Memory B cell (primary cell): ENCODE measurements at regions not wholly inside any gene's neighbourhood (a gene's known extent, or its start where the extent isn't known, plus 50 kb on each side); places are given as distances from the start of the nearest gene placed in this dataset.

Experiments
- ATAC-seq: fragments of 150-1000 bp; cut with Tn5 transposase; 2 replicates; pipeline ENCODE4 v1.10.0; 2021; ENCODE audit warnings: low read depth, mild to moderate bottlenecking, moderate library complexity
- DNase-seq, 2 donors: peaks; one replicate each; pipeline ENCODE4 v3.0.0; 2022; ENCODE audit warnings: low spot score in 2 of 2
- H3K27ac Mint-ChIP-seq: one replicate; pipeline ENCODE4 v1.8.0; 2022; ENCODE audit warnings: mild to moderate bottlenecking, moderate library complexity, mixed read lengths
- H3K27me3 Mint-ChIP-seq: one replicate; pipeline ENCODE4 v1.8.0; 2022; ENCODE audit warnings: mixed read lengths
- H3K36me3 Mint-ChIP-seq: one replicate; pipeline ENCODE4 v1.8.0; 2022; ENCODE audit warnings: mild to moderate bottlenecking, mixed read lengths
- H3K4me1 Mint-ChIP-seq: one replicate; pipeline ENCODE4 v1.8.0; 2022; ENCODE audit warnings: mixed read lengths
- H3K4me3 Mint-ChIP-seq: one replicate; pipeline ENCODE4 v1.8.0; 2022; ENCODE audit warnings: mild to moderate bottlenecking, moderate library complexity, mixed read lengths
- H3K9me3 Mint-ChIP-seq: one replicate; pipeline ENCODE4 v1.8.0; 2022; ENCODE audit warnings: mixed read lengths

DNA sequence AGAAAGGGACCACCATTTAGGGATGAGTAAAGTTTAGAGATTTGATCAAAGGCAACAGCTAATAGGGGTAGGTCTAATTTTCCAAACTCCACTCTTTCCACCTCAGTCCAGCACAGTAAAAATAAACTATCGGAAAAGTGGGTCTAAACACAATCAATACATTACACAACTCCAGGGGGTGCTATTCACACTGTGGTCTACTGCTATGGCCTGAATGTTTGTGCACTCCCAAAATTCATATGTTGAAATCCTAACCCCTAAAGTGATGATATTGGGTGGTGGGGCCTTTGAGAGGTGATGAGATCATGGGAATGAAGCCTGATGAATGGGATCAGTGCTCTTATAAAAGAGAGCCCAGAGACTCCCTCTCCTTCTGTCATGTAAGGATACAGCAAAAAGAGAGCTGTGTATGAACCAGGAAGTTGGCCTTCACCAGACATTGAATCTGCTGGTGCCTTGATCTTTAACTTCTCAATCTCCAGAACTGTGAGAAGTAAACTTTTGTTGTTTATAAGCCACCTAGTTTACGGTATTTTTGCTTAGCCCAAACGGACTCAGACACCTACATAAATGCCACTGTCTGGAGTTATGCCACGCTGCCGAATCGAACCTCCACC lies 193.9 kb downstream of the OMA1 start:
- DNase-seq (no peak), ATAC-seq (no peak)
- H3K4me3 Mint-ChIP-seq = no peak overlapping the region
- no peaks in the 10 kb centered on the region for H3K4me1 Mint-ChIP-seq
- peaks cover 20% of the 10 kb centered on the region for H3K36me3 Mint-ChIP-seq
- H3K27me3 Mint-ChIP-seq = no peaks in the 10 kb centered on the region
- no peak overlapping the region for H3K27ac Mint-ChIP-seq
- H3K9me3 Mint-ChIP-seq = peaks cover 6% of the 10 kb centered on the region

GRCh38 chr1:58346036-58346355 lies 200.5 kb downstream of the OMA1 start:
- DNase-seq (no peak), ATAC-seq (no peak)
- Mint-ChIP-seq H3K9me3 (peaks cover 3% of the 10 kb centered on the region), H3K27ac (no peak overlapping the region), H3K4me1 (no peaks in the 10 kb centered on the region), H3K4me3 (no peak overlapping the region), H3K27me3 (no peaks in the 10 kb centered on the region), H3K36me3 (peaks cover 12% of the 10 kb centered on the region)

DNA sequence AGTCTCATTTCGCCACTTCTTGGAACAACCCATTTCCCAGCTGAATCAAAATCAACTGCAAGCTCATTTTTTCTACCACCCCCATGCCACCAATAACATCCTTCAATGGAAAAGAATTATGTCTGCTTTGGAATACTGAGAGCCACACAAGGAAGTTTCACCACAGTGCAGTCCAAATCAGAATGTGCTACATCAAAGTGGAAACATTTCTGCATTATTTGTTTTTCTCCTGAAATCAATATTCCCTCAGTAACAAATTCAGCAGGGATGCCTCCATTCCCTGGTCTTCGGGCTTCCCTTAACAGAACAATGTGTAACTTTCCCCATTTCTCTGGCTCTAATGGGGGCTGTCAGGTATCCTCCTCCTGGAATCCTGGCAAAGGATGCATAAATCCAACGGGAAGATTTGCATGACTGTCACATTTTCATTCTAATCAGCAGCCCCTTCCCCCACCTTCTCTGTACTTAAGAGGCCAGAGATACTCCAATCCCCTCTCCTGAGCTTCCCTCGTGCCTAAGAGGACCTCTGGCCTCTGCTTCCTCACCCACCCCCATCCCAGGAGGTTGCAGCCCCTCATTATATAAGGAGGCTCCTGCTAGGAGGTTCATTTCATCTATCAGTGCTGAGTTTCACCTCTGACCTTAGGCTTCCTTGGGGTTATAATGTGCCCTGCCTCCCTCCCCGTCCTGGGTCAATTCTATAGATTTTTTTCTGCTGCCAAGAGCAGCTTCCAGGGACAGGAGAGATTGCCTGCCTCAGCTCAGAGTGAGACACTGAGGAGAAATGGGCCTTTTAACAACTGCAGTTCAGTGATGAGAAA lies 201.1 kb downstream of the OMA1 start:
- ATAC-seq = no peak
- H3K9me3 Mint-ChIP-seq = peaks cover 2% of the 10 kb centered on the region

DNA sequence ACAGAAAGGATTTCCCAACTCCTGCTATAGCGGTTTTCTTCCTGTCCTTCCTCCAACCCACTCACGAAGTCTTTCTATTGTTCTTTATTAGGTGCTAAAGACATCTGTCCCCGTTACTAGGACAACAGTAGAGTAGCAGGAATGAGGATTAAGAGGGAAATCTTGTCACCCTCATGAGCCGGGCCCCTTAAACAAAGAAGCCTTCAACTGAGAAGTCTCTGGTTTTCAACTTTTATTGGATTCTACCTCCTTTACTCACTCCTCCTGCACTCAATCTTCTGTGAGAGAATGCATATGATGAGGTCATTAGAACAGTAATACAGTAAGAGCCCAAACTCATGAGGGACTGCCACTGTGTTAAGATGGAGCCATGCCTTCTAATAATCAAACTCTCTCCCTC lies 206.3 kb downstream of the OMA1 start:
- Mint-ChIP-seq H3K27ac (no peak overlapping the region), H3K4me3 (no peak overlapping the region), H3K36me3 (peaks cover 12% of the 10 kb centered on the region), H3K9me3 (no peaks in the 10 kb centered on the region), H3K27me3 (no peaks in the 10 kb centered on the region), H3K4me1 (no peaks in the 10 kb centered on the region)
- no peak for DNase-seq
- no peak for ATAC-seq

More for the DNA sequence above, 201.1 kb downstream of the OMA1 start:
- Mint-ChIP-seq H3K27ac (no peak overlapping the region), H3K4me3 (no peak overlapping the region), H3K4me1 (no peaks in the 10 kb centered on the region), H3K27me3 (no peaks in the 10 kb centered on the region), H3K36me3 (peaks cover 12% of the 10 kb centered on the region)
- DNase-seq = no peak

DNA sequence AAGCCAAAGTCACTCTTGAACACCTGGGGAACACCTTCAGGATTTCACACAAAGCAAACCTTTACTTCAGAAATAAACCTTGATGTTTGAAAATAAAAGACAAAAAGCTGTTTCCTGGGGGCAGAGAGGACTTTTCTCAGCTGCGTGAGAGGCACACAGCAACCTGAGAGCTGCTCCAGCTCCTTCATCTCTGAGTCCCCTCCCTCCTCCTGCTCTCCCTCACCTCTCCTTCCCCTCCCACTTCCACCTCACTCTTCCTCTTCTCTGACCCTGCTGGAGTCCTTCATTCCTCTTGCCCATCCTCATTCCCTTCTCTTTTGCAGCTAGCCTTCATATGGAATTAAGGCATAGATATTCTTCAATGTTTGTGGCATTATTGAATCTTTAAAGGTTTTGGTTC lies 208.4 kb downstream of the OMA1 start:
- ATAC-seq (no peak), DNase-seq (no peak)
- H3K36me3 Mint-ChIP-seq = peaks cover 12% of the 10 kb centered on the region
- no peaks in the 10 kb centered on the region for H3K9me3 Mint-ChIP-seq
- no peaks in the 10 kb centered on the region for H3K27me3 Mint-ChIP-seq
- no peak overlapping the region for H3K27ac Mint-ChIP-seq
- H3K4me3 Mint-ChIP-seq = no peak overlapping the region
- no peaks in the 10 kb centered on the region for H3K4me1 Mint-ChIP-seq

- H3K27me3 Mint-ChIP-seq = no peaks in the 10 kb centered on the region
- no peaks in the 10 kb centered on the region for H3K4me1 Mint-ChIP-seq
- no peak overlapping the region for H3K4me3 Mint-ChIP-seq
- DNase-seq (no peak), ATAC-seq (no peak)
- peaks cover 12% of the 10 kb centered on the region for H3K36me3 Mint-ChIP-seq
- H3K27ac Mint-ChIP-seq = no peak overlapping the region
- H3K9me3 Mint-ChIP-seq = no peaks in the 10 kb centered on the region
These were observed 213.0 kb downstream of the OMA1 start for GRCh38 chr1:58333511-58333910.

DNA sequence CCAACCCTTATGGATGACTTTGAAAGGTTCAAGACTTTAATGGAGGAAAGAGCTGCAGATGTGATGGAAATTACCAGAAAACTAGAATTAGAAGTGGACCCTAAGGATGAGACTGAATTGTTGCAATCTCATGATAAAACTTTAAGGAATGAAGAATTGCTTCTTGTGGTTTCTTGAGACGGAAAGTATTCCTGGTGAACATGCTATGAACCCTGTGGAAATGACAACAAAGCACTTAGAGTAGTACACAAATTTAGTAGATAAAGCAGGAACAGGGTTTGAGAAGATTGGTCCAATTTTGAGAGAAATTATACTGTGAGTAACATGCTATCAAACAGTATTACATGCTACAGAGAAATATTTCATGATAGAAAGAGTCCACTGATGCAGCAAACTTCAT lies 215.4 kb downstream of the OMA1 start:
- no peak overlapping the region for H3K4me3 Mint-ChIP-seq
- no peaks in the 10 kb centered on the region for H3K4me1 Mint-ChIP-seq
- no peak overlapping the region for H3K27ac Mint-ChIP-seq
- ATAC-seq (no peak), DNase-seq (no peak)
- H3K36me3 Mint-ChIP-seq = peaks cover 12% of the 10 kb centered on the region
- no peaks in the 10 kb centered on the region for H3K27me3 Mint-ChIP-seq
- H3K9me3 Mint-ChIP-seq = no peaks in the 10 kb centered on the region

DNA sequence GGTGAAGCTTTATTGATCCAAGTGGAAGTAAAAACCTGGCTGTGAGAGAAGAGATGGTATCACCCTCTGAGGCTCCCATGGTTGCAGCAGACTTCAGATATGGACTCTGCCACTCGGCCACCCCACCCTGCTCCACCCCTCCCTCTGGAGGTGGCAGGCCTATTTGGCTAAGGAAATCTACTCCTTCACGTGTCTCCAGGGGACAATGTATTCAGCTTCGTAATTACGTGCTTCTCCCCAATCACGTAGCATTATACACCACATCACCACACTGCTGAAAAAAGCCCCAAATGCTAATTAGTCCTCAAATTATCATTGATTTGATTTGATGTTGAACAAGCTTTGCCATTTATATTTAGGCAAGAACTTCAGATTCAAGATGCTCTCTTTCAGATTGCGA lies 220.7 kb downstream of the OMA1 start:
- Mint-ChIP-seq H3K4me1 (no peaks in the 10 kb centered on the region), H3K9me3 (peaks cover 3% of the 10 kb centered on the region), H3K27ac (no peak overlapping the region), H3K27me3 (no peaks in the 10 kb centered on the region), H3K36me3 (peaks cover 5% of the 10 kb centered on the region), H3K4me3 (no peak overlapping the region)
- DNase-seq = no peak
- ATAC-seq = no peak

DNA sequence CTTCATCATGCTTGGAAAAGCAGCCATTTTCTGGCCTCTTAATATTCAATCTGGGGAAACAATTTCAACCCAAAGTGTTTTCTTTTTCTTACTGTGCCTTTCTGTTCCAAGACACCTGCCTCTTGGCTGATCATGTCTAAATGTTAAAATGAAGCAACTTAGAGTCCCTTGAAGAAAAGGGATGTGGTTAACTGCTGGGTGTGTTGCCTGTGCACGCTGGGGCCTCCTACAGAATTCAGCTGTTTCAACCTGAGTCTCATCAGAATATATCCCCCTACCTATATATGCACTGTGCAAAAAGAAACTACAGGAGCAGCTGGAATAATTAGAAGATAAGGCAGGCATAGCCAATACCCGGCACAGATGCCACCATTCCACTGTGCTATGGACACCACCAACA lies 222.0 kb downstream of the OMA1 start:
- H3K36me3 Mint-ChIP-seq = peaks cover 10% of the 10 kb centered on the region
- DNase-seq (no peak), ATAC-seq (no peak)
- no peaks in the 10 kb centered on the region for H3K4me1 Mint-ChIP-seq
- no peak overlapping the region for H3K27ac Mint-ChIP-seq
- H3K4me3 Mint-ChIP-seq = no peak overlapping the region
- H3K27me3 Mint-ChIP-seq = no peaks in the 10 kb centered on the region
- peaks cover 3% of the 10 kb centered on the region for H3K9me3 Mint-ChIP-seq

GRCh38 chr1:58318157-58319005 lies 228.1 kb downstream of the OMA1 start:
- Mint-ChIP-seq H3K9me3 (peaks cover 3% of the 10 kb centered on the region), H3K4me1 (peaks cover 2% of the 10 kb centered on the region), H3K27me3 (no peaks in the 10 kb centered on the region), H3K27ac (no peak overlapping the region), H3K4me3 (no peak overlapping the region), H3K36me3 (peaks cover 20% of the 10 kb centered on the region)
- DNase-seq (no peak), ATAC-seq (no peak)

- ATAC-seq = no peak
- no peak for DNase-seq
- peaks cover 2% of the 10 kb centered on the region for H3K4me1 Mint-ChIP-seq
- no peak overlapping the region for H3K4me3 Mint-ChIP-seq
- no peaks in the 10 kb centered on the region for H3K9me3 Mint-ChIP-seq
- no peak overlapping the region for H3K27ac Mint-ChIP-seq
- H3K27me3 Mint-ChIP-seq = no peaks in the 10 kb centered on the region
- peaks cover 20% of the 10 kb centered on the region for H3K36me3 Mint-ChIP-seq
These were observed 228.8 kb downstream of the OMA1 start for GRCh38 chr1:58317694-58318093.

GRCh38 chr1:58317086-58317485 lies 229.4 kb downstream of the OMA1 start:
- H3K4me1 Mint-ChIP-seq = peaks cover 2% of the 10 kb centered on the region
- peaks cover 20% of the 10 kb centered on the region for H3K36me3 Mint-ChIP-seq
- H3K9me3 Mint-ChIP-seq = no peaks in the 10 kb centered on the region
- H3K27ac Mint-ChIP-seq = no peak overlapping the region
- no peak overlapping the region for H3K4me3 Mint-ChIP-seq
- no peak for ATAC-seq
- DNase-seq = no peak
- no peaks in the 10 kb centered on the region for H3K27me3 Mint-ChIP-seq

DNA sequence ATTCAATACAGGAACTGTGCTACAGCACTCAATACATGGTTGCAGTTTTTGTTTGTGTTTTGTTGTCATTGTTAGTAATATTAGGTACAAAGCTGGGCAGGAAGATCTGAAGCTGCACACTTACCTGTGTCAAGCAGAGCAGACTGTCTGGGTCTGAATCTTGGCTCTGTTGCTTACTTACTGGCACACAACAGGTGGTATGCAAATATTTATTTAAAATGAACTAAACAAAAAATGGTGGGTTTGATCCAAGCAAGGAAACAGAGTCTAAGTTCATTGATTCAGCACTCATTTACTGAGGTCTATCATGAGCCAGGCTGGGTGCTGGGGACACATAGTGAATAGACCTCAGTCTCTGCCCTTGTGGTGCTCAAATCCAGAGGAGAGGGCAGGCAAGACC lies 230.4 kb downstream of the OMA1 start:
- H3K4me3 Mint-ChIP-seq = no peak overlapping the region
- ATAC-seq (no peak), DNase-seq (no peak)
- H3K9me3 Mint-ChIP-seq = no peaks in the 10 kb centered on the region
- H3K36me3 Mint-ChIP-seq = peaks cover 19% of the 10 kb centered on the region
- no peaks in the 10 kb centered on the region for H3K27me3 Mint-ChIP-seq
- peaks cover 2% of the 10 kb centered on the region for H3K4me1 Mint-ChIP-seq
- no peak overlapping the region for H3K27ac Mint-ChIP-seq

GRCh38 chr1:58312971-58313563 lies 233.5 kb downstream of the OMA1 start:
- ATAC-seq (no peak), DNase-seq (no peak)
- H3K36me3 Mint-ChIP-seq = peaks cover 7% of the 10 kb centered on the region
- H3K9me3 Mint-ChIP-seq = no peaks in the 10 kb centered on the region
- H3K4me3 Mint-ChIP-seq = no peak overlapping the region
- H3K27me3 Mint-ChIP-seq = no peaks in the 10 kb centered on the region
- no peaks in the 10 kb centered on the region for H3K4me1 Mint-ChIP-seq
- H3K27ac Mint-ChIP-seq = no peak overlapping the region
